ENCODE measurements at regions not wholly inside any gene's neighbourhood (a gene's known extent, or its start where the extent isn't known, plus 50 kb on each side); places are given as distances from the start of the nearest gene placed in this dataset.
A peak's percentile ranks its signal among the peaks of the same experiment; 100 is the strongest.

DNA sequence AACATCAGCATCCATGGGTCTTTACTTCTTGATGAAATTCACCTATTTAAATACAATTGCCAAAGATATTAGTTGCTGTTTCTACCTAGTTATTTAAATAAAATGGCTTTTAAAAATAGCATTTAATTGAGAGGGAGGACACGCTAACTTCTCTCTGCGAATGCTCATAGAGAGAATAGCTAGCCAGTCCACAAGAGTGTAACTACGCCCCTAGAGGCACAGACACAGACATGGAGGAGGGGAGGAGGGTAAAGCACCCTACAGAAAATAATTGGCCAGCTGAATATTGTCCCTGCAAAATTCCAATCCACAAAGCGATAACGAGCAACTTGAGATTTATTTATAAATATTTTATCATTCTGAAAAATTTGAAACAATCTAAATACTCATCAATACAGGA lies 97.0 kb upstream of the PAPOLG start:
- no peak for DNase-seq

GRCh38 chr2:60661073-60661738 lies 94.9 kb upstream of the PAPOLG start:
- no peak for DNase-seq

DNA sequence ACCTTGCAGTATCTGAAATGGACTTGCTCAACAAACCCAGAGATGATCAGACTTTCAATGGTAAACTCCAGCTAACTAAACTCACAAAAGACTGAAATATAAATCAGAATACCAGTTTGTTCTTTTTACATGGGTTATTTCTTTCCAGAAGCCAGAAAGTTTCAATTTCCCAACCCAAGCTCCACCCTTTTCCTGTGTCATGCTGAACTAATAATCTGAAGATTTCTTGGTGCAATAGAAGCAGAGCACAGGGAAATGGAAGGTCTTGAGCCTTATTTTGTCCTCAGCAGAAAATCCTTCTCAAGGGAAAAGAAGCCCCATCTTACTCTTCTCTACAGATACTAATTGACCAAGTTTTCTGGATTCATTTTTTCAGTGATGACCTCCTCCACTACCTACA lies 93.3 kb upstream of the PAPOLG start:
- DNase-seq = no peak

GRCh38 chr2:60671966-60672365 lies 84.1 kb upstream of the PAPOLG start:
- no peak for DNase-seq

DNA sequence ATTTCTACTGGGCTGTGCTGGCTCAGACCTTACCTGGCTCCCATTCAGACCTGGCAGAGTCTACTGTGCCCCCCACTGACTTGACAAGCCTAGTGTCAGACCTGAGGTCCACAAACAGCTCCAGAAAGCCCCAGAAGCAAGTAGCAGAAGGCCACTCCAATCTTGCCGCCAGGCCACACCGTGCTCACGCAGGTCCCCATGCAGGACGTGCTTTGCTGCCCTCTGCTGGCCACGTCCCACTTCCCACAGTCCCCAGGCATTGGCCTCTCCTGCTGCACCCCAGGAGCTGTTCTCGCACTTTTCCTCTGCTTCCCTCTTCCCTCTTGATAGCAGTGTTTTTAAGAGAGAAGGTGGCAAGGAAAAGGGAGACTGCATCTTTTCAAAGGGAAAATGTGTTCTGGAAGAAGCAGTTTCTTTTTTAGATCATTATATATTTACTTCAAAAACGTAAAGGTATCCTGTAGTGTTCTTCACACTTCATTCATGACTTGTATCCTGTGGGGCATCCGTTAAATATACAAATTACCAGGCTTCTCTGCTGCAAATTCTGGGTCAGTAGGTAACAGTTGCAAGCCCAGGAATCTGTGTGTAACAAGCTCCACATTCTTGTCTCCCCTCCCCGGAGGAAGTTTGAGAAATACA lies 81.4 kb upstream of the PAPOLG start:
- peak; percentile 54 for DNase-seq

DNA sequence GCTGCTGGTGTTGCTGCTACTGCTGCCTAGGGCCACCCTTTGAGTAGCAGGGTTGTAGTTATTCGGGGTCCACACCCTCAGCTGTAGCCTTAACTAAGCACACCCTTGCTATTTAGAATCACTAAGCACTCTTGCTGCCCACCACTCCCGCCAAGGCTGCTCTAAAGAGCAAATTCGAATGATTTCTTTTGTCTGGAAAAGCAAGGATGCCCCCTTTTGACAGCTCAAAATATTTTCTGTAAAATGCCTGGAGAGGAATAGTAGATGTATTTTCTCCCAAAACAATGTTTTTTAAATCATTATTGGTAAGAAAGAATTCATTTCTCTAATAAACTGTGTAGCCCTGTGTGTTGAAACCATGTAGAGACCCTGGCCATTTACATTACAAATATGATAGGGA lies 80.8 kb upstream of the PAPOLG start:
- no peak for DNase-seq

DNA sequence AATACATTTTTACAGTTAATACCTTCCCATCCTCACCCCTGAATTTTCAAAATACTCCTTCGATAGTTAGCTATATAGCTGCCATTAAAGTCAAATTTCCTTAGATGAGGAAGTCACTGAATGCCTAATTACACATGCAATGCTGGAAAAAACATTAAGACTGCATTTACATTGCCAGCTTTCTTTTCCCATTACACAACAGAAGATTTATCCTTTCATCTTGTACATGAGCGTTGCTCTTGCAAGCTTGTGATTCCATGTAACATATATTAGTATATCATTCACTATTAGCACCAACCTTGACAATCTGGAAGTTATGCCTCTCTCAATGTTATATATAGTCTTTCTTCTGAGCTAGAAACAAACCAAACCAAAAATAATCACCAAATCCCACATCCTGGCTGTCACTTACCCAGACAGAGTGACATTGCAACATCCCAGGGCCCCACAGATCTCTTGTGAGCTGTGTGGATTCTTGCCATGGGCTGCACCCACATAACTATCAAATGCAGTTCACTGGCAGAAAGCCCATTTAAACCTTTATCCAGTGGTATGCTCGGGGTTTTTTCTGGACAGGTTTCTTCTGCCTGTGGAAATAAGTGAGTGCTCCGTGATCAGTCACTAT lies 79.2 kb upstream of the PAPOLG start:
- no peak for DNase-seq

DNA sequence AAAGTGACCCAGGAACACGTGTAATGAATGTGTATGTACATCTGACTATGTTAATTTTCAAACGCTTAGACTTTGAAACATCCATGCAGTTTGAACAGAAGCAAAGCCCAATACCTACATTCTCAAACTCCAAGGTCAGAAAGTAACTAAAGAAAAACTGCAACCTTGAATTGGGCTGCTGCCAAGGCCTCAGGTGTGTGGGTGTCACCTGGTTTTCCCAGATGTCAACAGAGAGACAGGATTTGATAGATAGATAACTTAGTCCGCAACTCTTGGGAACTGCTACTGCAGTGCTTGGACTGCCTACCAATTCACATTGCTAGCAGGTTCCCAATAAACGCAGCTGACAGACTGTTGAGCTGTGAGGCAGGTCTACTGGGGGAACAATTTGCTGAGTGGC lies 78.7 kb upstream of the PAPOLG start:
- DNase-seq = no peak

GRCh38 chr2:60678551-60678950 lies 77.5 kb upstream of the PAPOLG start:
- no peak for DNase-seq

DNA sequence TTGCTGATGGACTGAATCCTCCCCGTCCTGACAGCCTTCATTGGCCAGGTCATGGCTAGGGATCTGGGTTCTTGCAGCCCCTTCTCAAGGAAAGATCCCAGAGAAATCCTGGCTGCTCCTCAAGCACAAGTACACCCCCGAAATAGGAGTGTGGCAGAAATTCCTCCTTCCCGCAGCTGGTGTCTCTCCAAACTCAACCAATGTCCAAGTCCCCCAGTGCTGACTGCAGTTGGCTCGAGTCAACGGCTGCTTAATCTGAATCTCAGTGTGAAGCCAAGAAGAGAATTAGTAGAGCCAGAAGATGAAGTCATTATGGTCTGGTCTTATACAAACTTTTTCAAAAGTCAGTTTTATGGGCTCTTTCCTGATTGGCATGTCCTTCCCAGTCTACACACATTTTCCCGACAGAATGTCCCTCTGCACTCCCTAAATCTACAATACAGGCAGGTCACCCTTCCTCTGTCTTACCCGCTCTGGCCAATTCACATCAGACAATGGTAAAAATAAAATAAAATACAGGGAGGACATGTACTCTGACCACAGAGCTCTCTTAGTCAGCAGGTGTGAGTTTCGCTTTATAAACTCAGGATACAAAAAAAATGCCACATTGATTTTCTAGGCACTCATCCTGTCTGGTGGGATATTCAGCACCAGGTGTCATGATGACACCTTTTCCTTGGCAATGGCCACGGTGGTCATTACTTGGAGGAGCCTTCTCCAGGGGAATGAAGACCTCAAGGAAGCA lies 76.9 kb upstream of the PAPOLG start:
- DNase-seq = no peak

DNA sequence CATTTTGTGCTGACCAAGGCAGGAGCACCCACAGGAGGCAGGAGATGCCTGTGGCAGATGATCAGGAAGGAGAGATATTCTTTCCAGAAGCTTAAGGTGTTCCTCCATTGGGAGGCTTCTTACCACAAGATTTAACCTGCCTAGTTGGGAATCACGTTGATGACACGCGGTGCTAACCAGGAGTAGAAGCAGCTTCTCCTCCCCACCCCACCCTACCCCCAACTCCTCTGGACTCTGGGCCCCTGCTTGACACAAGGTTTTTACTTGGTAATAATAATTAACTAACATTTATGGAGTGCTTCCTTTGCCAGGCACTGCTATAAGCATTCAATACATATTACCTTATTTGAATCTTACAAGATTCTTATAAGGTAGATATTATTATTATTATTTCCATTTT lies 62.5 kb upstream of the PAPOLG start:
- no peak for DNase-seq

GRCh38 chr2:60695793-60696192 lies 60.3 kb upstream of the PAPOLG start:
- no peak for DNase-seq

- DNase-seq = no peak
Measured at GRCh38 chr2:60699617-60700016, 56.5 kb upstream of the PAPOLG start.

DNA sequence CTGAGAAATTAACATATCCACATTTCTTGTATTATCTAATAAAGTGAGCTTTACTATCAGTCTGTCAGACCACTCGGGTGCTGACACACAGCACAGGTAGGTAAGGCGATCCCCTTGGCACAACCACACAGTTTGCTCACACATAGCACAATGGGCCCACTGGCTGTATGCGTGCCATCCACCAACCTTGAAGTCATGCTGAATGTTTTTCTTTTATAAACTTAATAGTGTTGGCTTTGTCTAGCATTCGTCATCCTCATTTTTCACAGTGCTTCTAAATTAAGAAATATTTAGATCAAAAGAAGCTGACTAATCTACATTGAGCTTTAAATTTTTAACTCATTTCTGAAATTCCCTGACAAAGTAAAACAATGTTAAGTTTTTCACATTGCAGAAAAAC lies 50.0 kb upstream of the PAPOLG start:
- no peak for DNase-seq

Data from DMS79 treated with DMSO at 0.1 percent for 48 hours (cell line).